HG03159 (cell line): ENCODE measurements at regions not wholly inside any gene's neighbourhood (a gene's known extent, or its start where the extent isn't known, plus 50 kb on each side); places are given as distances from the start of the nearest gene placed in this dataset.

Experiments used
- ATAC-seq: cut with Tn5 transposase; IDR thresholded peaks from one replicate; pipeline ENCODE4 v1.9.1; 2021; ENCODE audit warnings: mild to moderate bottlenecking, moderate library complexity; ENCODE audit not compliant: unreplicated experiment

GRCh38 chr16:79653373-79653891 is 52.9 kb upstream of the MAF start:
- no peak for ATAC-seq

- no peak for ATAC-seq
These were observed 50.8 kb upstream of the MAF start for GRCh38 chr16:79651363-79651762.
